Putamen (tissue), 1 donor: ENCODE measurements at regions not wholly inside any gene's neighbourhood (a gene's known extent, or its start where the extent isn't known, plus 50 kb on each side); places are given as distances from the start of the nearest gene placed in this dataset.
"Not testable (repeated sequence)": the region's sequence is repeated elsewhere in the genome, so short reads cannot be mapped to it uniquely, and the experiment has no call there.

Experiments
- DNase-seq: peaks from one replicate; pipeline ENCODE4 v3.0.0-alpha.2; 2016; ENCODE audit warnings: low spot score

DNA sequence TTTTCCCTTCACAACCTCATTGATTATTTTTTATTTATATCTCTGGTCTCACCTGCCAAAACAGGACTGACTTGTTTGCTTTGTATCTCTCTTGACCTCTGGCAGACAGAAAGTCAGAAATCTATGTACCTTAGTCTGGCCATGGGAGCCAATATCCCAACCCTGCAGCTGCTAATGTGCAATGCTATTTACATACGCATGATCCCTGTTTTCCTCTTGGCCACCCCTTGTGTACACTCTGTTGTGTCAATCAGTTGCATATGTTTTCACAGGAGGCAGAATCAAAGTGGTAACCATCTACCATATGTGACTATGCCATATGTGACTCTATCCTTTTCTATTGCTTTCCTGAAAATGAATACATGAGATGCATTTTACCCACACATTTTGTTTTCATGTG is 688.8 kb downstream of the PLA2G4A start:
- no peak for DNase-seq

DNA sequence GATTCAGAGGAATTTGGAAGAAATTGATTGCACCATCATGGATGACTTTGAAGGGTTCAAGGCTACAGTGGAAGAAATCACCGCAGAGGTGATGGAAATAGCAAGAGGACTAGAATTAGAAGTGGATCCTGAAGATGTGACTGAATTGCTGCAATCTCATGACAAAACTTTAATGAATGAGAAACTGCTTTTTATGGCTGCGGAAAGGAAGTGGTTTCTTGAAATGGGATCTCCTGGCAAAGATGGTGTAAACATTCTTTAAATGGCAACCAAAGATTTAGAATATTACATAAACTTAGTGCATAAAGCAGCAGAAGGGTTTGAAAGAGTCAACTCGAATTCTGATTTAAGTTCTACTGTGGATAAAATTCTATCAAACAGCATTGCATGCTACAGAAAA is 698.6 kb downstream of the PLA2G4A start:
- DNase-seq: no peak

DNA sequence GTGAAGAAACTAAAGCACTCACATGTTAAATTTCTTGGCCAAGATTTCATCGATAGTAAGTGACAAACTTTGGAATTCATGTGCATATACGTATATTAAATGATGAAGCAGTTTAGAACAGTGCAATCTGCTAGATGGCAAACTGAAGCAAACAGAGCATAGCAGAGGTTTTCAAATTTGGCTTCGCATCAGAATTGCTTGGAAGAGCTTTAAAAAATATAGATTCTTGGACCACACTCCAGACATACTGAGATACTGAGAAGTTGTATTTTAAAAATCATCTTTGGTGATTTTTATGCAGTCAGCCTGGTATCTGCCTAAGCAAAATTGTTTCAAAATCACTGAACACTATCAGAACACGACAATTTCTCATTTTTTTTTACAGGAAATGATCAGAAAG is 709.2 kb downstream of the PLA2G4A start:
- no peak for DNase-seq

- no peak for DNase-seq
Measured at GRCh38 chr1:187549540-187549939, 720.8 kb downstream of the PLA2G4A start.

DNA sequence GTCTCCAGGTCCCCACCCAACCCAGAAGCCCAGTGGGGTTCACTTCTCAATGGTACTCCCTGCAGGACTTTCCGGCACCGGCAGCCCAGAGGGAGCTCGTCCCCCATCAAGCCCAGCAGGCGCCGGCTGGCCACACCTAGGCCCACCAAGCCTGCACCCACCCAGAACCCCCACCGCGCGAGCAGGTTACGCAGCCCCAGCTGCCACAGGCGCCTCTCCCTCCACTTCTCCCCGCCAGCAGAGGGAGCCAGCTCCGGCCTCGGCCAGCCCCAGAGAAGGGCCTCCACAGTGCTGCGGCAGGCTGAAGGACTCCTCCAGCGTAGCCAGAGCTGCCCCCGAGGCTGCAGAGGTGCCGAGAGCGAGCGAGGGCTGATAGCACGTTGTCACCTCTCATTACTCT is 722.3 kb downstream of the PLA2G4A start:
- no peak for DNase-seq

DNA sequence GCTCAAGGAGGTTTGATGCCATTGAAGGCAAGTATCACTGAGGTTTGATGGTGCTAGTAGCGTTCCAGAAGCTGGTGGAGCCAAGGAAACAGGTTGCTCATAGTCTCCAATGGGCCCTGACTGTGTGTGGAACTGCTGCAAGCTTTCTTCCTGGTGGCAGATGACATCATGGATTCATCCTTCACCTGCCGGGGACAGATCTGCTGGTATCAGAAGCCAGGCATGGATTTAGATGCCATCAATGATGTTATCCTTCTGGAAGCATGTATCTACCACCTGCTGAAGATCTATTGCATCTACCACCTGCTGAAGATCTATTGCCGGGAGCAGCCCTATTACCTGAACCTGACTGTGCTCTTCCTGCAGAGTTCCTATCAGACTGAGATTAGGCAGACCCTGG is 734.4 kb downstream of the PLA2G4A start:
- DNase-seq: no peak

GRCh38 chr1:187566354-187566753 is 737.6 kb downstream of the PLA2G4A start:
- DNase-seq: no peak

DNA sequence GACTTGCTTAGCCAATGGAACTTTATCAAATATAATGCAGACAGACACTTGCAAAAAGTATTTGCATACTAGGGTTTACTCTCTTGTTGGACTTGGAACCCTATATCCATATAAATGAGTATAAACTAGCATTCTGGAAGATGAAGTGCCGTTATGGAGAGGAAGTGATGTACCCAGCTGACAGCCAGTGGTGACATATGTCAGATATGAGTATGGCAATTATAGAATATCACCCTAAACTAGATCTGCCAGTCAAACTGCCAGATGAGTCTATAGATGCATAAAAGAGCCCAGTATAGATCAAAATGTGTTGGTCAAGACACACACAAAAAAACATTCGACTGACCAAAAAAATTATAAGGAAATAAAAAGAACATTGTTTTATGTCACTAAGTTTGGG is 739.3 kb downstream of the PLA2G4A start:
- no peak for DNase-seq

DNA sequence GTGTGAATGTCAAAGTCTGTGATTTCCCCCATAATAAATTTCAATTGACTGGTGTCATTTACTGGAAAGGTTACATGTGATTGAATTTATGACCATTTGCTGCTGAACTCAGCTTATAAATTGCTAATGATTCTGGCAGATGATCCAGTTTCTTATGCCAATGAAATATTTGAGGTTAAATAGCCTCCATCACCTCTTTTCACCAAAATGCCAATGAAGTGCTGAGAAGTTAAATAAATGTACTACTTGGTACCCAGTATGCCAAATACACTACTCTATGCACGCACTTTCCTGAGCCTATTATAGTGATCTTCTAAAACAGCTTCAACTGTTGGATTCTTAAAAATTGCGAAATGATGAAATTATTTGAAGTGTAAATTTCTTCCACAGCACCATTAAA is 741.4 kb downstream of the PLA2G4A start:
- DNase-seq: no peak

- no peak for DNase-seq
Measured at GRCh38 chr1:187577610-187578009, 748.9 kb downstream of the PLA2G4A start.

GRCh38 chr1:187588917-187589316 is 760.2 kb downstream of the PLA2G4A start:
- no peak for DNase-seq

DNA sequence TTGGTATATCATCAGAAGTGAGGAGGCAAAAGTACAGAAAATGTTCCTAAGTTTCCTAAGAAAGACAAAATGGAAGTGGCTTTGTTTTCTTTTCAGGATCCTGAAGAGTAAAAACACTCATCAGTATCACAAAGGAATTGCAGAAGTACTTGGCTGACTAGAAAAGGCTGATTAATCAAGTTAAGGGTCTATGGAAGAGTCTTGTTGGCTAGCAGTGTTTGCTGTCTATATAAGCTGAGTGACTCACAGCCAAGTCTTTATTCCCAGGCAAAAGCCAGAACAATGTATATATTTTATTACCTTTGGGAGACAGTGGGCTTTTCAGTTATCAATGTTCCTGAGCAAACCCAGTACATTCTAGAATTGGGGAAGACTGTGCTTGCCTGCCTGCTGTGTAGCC is 777.0 kb downstream of the PLA2G4A start:
- DNase-seq: no peak

- not testable (repeated sequence) for DNase-seq
Measured at GRCh38 chr1:187615853-187616735, 787.3 kb downstream of the PLA2G4A start.

DNA sequence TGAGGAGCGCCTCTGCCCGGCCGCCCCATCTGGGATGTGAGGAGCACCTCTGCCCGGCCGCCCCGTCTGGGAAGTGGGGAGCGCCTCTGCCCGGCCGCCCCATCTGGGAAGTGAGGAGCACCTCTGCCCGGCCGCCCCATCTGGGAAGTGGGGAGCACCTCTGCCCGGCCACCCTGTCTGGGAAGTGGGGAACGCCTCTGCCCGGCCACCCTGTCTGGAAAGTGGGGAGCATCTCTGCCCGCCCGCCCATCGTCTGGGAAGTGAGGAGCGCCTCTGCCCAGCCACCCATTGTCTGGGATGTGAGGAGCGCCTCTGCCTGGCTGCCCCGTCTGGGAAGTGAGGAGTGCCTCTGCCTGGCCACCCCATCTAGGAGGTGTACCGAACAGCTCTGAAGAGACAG is 788.1 kb downstream of the PLA2G4A start:
- DNase-seq: not testable (repeated sequence)

- DNase-seq: no peak
Measured at GRCh38 chr1:187617776-187618175, 789.0 kb downstream of the PLA2G4A start.

DNA sequence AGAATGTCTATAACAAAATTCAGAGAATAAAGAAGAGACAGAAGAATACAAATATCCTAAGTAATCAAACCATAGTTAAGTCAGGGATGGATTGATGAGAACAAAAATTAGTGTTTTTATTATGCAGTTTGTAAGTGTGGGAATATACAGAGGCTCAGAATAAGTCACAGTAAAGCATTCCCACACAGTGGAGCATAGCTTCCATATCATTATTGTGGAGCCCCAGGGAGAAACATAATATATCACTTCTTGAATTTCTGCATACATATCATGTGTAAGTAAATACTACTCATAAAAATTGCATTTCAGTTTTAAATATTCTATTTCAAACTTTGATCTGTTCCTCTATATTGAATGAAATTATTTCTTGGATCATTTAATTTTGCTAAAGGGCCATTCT is 790.4 kb downstream of the PLA2G4A start:
- DNase-seq: no peak

GRCh38 chr1:187621951-187622350 is 793.2 kb downstream of the PLA2G4A start:
- no peak for DNase-seq

GRCh38 chr1:187622545-187622944 is 793.8 kb downstream of the PLA2G4A start:
- no peak for DNase-seq

DNA sequence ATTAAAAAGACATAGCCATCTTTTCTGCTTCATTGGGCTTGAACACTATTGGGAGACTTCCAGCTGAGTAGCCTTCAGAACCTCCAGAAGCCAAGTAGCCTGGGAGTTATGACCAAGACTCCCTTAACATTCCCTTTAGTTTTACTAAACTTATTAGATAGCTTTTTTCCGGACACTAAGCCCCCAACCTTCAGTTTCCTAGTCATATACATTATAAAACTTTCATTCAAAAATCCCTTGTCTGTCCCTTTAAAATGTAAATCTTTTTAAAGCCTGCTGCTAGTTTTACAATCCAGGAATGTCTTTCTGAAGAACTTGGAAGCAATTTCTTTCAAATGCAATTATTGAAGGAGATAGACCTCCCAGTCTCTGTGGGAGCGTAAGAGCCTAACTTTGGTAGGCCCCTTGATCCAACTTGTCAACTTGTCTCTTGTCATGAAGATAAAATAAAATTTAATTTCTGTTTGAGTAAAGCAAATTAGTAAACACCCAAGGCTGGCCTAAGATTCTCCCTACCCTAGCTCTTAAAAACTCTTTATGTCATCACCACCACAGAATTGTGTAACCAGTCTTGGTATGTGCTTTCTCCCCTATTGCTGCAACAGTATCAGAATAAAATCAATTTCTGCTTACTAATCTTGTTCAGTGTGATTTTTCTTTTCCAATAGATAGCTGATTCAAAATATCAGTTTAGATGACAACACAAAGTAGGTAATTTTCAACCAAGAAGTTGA is 796.2 kb downstream of the PLA2G4A start:
- DNase-seq: no peak

- DNase-seq: no peak
Measured at GRCh38 chr1:187626056-187626455, 797.3 kb downstream of the PLA2G4A start.

DNA sequence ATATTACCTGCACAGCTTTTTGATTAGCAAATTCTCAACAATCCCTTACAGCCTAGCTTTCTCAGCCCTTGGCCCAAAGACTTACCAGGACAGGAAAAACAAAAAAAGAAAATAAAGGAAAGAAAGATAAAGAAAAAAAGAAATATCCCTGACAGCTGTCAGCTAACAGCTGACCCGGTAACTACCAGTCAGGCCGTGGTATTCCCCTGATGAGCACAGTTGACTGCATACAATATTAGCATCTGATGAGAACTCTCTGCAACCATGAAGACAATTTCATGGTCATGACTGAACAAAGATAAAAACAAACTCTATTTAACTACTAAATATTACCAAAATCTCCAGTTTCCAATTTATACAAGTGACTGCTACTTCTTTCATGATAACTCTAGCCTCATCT is 798.8 kb downstream of the PLA2G4A start:
- DNase-seq: no peak

DNA sequence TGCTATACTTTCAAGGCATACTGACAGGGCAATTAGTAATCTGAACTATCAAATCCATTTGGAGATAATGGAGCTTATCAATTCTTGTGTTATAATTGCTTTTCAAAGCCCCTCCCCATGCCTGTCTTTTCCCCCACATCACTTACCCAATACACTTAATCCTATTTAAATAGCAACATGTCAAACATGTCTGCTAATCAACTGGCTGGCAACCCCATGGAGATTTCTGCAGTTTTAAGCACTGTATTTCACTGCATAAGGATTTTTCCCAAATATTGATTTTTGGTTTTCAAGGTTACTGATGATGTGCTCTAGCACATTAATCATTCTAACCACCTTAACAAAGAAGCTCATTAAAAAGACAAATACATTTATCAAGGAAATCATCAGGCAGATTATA is 800.3 kb downstream of the PLA2G4A start:
- DNase-seq: no peak

- no peak for DNase-seq
Measured at GRCh38 chr1:187630653-187631380, 802.1 kb downstream of the PLA2G4A start.
